ENCODE measurements at regions not wholly inside any gene's neighbourhood (a gene's known extent, or its start where the extent isn't known, plus 50 kb on each side); places are given as distances from the start of the nearest gene placed in this dataset.

DNA sequence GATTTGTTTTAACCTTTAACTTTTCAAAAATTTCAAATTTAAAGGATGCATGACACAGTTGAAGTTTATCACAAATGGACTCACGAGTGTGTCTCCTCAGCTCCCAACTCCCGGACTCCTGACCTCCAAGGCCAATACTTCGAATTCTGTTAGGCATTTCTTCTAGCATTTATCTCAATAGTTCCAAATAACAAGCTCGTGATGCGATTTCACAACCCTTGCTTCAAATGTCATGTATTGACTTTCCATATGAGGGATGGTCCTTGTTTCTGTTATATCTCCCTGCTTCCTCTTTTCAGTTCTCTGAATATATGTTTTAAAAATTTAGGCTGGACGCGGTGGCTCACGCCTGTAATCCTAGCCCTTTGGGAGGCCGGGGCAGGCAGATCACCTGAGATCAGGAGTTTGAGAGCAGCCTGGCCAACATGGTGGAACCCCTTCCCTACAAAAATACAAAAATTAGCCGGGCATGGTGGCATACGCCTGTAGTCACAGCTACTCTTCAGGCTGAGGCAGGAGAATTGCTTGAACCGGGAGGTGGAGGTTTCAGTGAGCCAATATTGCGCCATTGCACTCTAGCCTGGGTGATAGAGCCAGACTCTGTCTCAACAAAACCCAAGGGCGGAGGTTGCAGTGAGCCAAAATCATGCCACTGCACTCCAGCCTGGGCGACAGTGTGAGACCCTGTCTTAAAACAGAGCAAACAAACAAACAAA lies 52.0 kb upstream of the TINAGL1 start:
- TF ChIP-seq, protein P1, sequence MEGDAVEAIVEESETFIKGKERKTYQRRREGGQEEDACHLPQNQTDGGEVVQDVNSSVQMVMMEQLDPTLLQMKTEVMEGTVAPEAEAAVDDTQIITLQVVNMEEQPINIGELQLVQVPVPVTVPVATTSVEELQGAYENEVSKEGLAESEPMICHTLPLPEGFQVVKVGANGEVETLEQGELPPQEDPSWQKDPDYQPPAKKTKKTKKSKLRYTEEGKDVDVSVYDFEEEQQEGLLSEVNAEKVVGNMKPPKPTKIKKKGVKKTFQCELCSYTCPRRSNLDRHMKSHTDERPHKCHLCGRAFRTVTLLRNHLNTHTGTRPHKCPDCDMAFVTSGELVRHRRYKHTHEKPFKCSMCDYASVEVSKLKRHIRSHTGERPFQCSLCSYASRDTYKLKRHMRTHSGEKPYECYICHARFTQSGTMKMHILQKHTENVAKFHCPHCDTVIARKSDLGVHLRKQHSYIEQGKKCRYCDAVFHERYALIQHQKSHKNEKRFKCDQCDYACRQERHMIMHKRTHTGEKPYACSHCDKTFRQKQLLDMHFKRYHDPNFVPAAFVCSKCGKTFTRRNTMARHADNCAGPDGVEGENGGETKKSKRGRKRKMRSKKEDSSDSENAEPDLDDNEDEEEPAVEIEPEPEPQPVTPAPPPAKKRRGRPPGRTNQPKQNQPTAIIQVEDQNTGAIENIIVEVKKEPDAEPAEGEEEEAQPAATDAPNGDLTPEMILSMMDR (IDR thresholded peaks at IDR 0.05): no peak
- TF ChIP-seq POLR2A (IDR thresholded peaks at IDR 0.05): no peak

Data from stomach (tissue), 4 donors.